ENCODE measurements at regions not wholly inside any gene's neighbourhood (a gene's known extent, or its start where the extent isn't known, plus 50 kb on each side); places are given as distances from the start of the nearest gene placed in this dataset.

GRCh38 chr9:115978091-115978490, 175.5 kb upstream of the PAPPA start:
- no peak overlapping the region for H3K56ac ChIP-seq (ENCODE audit: insufficient read length, low read depth, low read length)
- H3K23me2 ChIP-seq (ENCODE audit: insufficient read length, low read depth, low read length, poor library complexity, severe bottlenecking), result no peaks in the 10 kb centered on the region
- Mint-ChIP-seq H3K27me3 (ENCODE audit: low read depth) (no peaks in the 10 kb centered on the region), H3K4me3 (no peak overlapping the region), H3K4me1 (peaks cover 4 to 7% of the 10 kb centered on the region in 2 experiments), H3K27ac (no peak overlapping the region), H3K9me3 (no peaks in the 10 kb centered on the region), H3K36me3 (ENCODE audit: insufficient read depth in 1 of 3, low read depth in 3 of 3) (no peaks in the 10 kb centered on the region)
- H3K79me1 ChIP-seq (ENCODE audit: insufficient read depth, low read depth, low read length, poor library complexity, severe bottlenecking), result no peaks in the 10 kb centered on the region
- no peak overlapping the region for H3K27ac ChIP-seq (ENCODE audit: insufficient read length, low read depth, low read length)
- no peak for TF ChIP-seq CTCF (conservative IDR thresholded peaks at IDR 0.05)
- H3K4ac ChIP-seq (ENCODE audit: low read depth, low read length), result no peak overlapping the region
- H2BK20ac ChIP-seq (ENCODE audit: low read depth, low read length, poor library complexity, severe bottlenecking), result no peak overlapping the region
- no peak overlapping the region for H2BK5ac ChIP-seq (ENCODE audit: insufficient read length, low read length)
- no peaks in the 10 kb centered on the region for H4K20me1 ChIP-seq (ENCODE audit: control insufficient read depth, insufficient read depth, insufficient read length)
- H2BK12ac ChIP-seq (ENCODE audit: insufficient read length, low read depth, low read length), result no peak overlapping the region
- no peak overlapping the region for H2BK15ac ChIP-seq (ENCODE audit: low read depth, low read length)
- no peak overlapping the region for H3K18ac ChIP-seq (ENCODE audit: insufficient read length, low read depth, low read length)
- no peak overlapping the region for H2BK120ac ChIP-seq (ENCODE audit: low read depth, low read length, poor library complexity, severe bottlenecking)
- DNase-seq, result no peak
- H3K4me1 ChIP-seq (ENCODE audit: insufficient read depth, low read length), result no peaks in the 10 kb centered on the region
- H3K14ac ChIP-seq (ENCODE audit: insufficient read depth, low read length), result no peak overlapping the region
- no peaks in the 10 kb centered on the region for H3K79me2 ChIP-seq (ENCODE audit: insufficient read depth, low read length)
- no peak overlapping the region for H4K5ac ChIP-seq (ENCODE audit: insufficient read length, low read depth, low read length)
- H4K91ac ChIP-seq (ENCODE audit: insufficient read length, low read depth, low read length), result no peak overlapping the region
- no peak overlapping the region for H3K23ac ChIP-seq (ENCODE audit: insufficient read length, low read depth, low read length)
- no peak overlapping the region for H4K8ac ChIP-seq (replicated peaks; ENCODE audit: insufficient read length, low read depth, low read length)
- no peak overlapping the region for H2AFZ ChIP-seq (ENCODE audit: low read length)
- no peaks in the 10 kb centered on the region for H3K27me3 ChIP-seq (ENCODE audit: insufficient read depth, low read length)
- no peak overlapping the region for H3K9ac ChIP-seq (ENCODE audit: extremely low read depth, insufficient read length, low read length)
- H2AK5ac ChIP-seq (ENCODE audit: insufficient read length, low read length), result no peak overlapping the region
- no peak overlapping the region for H3K4me2 ChIP-seq (ENCODE audit: insufficient read depth, insufficient read length, low read length)
- H3T11ph ChIP-seq (ENCODE audit: low read length), result no peak overlapping the region
- no peaks in the 10 kb centered on the region for H3K9me3 ChIP-seq (ENCODE audit: control insufficient read depth, low read depth, low read length)
